K562 (cell line): ENCODE measurements at regions not wholly inside any gene's neighbourhood (a gene's known extent, or its start where the extent isn't known, plus 50 kb on each side); places are given as distances from the start of the nearest gene placed in this dataset.

Source experiments
- ATF7 ChIP-seq: fragments of 450-650 bp; IDR thresholded peaks from 2 replicates; pipeline ENCODE4 v1.7.1; 2014; ENCODE audit warnings: mild to moderate bottlenecking, moderate library complexity
- MEF2D ChIP-seq: conservative IDR thresholded peaks from 2 replicates; pipeline ENCODE4 v1.6.1; 2016; ENCODE audit warnings: low read depth, missing genetic modification characterization, missing compliant biosample characterization
- POLR2H ChIP-seq: IDR thresholded peaks from 2 replicates; pipeline ENCODE4 v1.6.1; 2016; ENCODE audit warnings: missing genetic modification characterization, low read depth, mild to moderate bottlenecking, control low read depth, missing compliant biosample characterization, moderate library complexity
- ZNF316 ChIP-seq: fragments of 450-650 bp; IDR thresholded peaks from 2 replicates; pipeline ENCODE4 v1.6.1; 2016
- TF ChIP-seq, protein P1 (sequence below): sonication (generic); formaldehyde crosslinking; IDR thresholded peaks from 2 replicates; pipeline ENCODE4 v1.9.0; 2022; ENCODE audit warnings: mild to moderate bottlenecking, missing genetic modification reagents
- TF ChIP-seq, protein P2 (sequence below), 2 experiments: fragments of 450-650 bp; conservative IDR thresholded peaks; 2 replicates each; pipeline ENCODE4 v1.6.1; 2017; ENCODE audit warnings: mild to moderate bottlenecking in 2 of 2, moderate library complexity in 2 of 2

DNA sequence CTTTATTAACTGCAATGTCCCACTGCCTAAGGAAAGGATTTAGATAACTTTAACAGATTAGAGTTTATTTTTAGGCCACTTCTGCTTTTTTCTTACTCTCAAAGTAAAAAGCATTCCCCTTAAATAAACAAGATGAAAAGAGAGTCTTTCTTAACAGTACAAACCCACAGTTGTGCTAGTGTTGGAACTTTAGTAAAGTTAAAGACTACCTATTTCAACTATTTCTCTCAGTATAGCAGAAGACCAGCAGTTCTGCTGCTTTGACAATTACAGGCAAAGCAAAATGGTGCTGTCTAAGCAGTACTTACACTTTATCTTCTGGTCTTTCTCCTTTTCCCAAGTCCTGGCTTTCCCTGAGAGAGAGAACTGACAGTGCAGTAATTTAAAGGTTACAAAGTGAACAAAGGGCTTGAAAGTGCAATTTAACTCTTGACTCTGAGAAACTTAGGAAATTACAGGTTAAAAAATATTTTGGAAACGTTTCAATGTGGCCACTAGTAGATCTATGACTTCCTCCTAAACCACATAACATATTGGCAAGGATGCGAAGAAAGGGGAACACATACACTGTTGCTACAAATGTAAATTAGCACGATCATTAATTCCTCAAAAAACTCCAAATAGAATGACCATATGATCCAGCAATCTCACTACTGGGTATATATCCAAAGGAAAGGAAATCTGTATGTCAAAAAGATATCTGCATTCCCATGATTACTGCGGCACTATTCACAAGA lies 135.4 kb upstream of the POGK start (continued):
- TF ChIP-seq, protein P1, sequence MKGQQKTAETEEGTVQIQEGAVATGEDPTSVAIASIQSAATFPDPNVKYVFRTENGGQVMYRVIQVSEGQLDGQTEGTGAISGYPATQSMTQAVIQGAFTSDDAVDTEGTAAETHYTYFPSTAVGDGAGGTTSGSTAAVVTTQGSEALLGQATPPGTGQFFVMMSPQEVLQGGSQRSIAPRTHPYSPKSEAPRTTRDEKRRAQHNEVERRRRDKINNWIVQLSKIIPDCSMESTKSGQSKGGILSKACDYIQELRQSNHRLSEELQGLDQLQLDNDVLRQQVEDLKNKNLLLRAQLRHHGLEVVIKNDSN (CRISPR knock-in tag) = no peak
- TF ChIP-seq, protein P2, sequence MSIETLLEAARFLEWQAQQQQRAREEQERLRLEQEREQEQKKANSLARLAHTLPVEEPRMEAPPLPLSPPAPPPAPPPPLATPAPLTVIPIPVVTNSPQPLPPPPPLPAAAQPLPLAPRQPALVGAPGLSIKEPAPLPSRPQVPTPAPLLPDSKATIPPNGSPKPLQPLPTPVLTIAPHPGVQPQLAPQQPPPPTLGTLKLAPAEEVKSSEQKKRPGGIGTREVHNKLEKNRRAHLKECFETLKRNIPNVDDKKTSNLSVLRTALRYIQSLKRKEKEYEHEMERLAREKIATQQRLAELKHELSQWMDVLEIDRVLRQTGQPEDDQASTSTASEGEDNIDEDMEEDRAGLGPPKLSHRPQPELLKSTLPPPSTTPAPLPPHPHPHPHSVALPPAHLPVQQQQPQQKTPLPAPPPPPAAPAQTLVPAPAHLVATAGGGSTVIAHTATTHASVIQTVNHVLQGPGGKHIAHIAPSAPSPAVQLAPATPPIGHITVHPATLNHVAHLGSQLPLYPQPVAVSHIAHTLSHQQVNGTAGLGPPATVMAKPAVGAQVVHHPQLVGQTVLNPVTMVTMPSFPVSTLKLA (conservative IDR thresholded peaks at IDR 0.05) = no peak
- TF ChIP-seq ZNF316 = peak; percentile 31; the same call in 1 of the 2 replicates
- no peak for TF ChIP-seq POLR2H (tag)
- peak; percentile 96 for TF ChIP-seq MEF2D (tag)
- TF ChIP-seq ATF7 = 0 out of 2 replicates have a peak, but pooled peaks have one; percentile 20
- TF ChIP-seq, all 486 proteins: peak for 43
